ENCODE measurements at regions not wholly inside any gene's neighbourhood (a gene's known extent, or its start where the extent isn't known, plus 50 kb on each side); places are given as distances from the start of the nearest gene placed in this dataset.

DNA sequence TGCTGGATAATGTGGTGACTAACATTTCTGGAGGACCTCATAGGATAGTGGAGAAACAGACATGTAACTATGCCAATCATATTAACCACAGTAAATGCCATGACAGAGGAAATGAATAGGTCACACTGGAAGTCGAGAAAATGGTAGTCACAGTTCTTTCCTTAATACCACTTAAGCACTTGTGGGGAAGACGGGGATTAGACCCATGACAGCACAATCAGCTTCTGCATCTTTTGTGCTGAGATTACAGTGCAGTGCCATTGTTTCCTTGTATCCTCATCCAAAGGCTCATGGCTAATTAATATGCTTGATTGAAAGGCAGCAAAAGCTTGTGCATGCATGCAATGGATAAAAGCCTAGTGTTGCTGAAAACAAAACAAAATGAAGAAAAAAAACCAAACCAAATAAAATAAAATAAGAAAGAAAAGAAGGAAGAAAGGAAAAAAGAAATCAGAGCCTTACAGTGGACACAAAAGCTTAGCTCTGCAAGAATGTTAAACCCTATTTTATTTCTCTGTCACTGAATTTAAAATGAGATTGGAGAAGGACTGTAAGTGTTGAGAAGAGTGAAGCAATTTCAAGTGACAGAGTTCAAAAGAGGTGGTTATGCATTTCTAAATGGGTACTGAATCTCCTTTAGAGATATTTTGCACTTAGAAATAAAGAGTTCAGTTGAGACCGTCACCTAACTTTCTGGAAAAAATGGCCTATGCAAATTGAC lies 1011.9 kb downstream of the CDH8 start:
- TF ChIP-seq POLR2AphosphoS5 (IDR thresholded peaks at IDR 0.05) (no peak), POLR2A (IDR thresholded peaks at IDR 0.05) (no peak), EP300 (IDR thresholded peaks at IDR 0.05) (no peak)
- TF ChIP-seq, protein P1, sequence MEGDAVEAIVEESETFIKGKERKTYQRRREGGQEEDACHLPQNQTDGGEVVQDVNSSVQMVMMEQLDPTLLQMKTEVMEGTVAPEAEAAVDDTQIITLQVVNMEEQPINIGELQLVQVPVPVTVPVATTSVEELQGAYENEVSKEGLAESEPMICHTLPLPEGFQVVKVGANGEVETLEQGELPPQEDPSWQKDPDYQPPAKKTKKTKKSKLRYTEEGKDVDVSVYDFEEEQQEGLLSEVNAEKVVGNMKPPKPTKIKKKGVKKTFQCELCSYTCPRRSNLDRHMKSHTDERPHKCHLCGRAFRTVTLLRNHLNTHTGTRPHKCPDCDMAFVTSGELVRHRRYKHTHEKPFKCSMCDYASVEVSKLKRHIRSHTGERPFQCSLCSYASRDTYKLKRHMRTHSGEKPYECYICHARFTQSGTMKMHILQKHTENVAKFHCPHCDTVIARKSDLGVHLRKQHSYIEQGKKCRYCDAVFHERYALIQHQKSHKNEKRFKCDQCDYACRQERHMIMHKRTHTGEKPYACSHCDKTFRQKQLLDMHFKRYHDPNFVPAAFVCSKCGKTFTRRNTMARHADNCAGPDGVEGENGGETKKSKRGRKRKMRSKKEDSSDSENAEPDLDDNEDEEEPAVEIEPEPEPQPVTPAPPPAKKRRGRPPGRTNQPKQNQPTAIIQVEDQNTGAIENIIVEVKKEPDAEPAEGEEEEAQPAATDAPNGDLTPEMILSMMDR (IDR thresholded peaks at IDR 0.05) = no peak

All from upper lobe of left lung (tissue), 4 donors.